Activated T-helper 1 cell treated with Interleukin-2 at 50 U/mL for 16 hours (primary cell): ENCODE measurements at regions not wholly inside any gene's neighbourhood (a gene's known extent, or its start where the extent isn't known, plus 50 kb on each side); places are given as distances from the start of the nearest gene placed in this dataset.

ENCODE experiments used
- DNase-seq: peaks from one replicate; pipeline ENCODE4 v3.0.0-alpha.2; 2020; ENCODE audit warnings: low read depth

DNA sequence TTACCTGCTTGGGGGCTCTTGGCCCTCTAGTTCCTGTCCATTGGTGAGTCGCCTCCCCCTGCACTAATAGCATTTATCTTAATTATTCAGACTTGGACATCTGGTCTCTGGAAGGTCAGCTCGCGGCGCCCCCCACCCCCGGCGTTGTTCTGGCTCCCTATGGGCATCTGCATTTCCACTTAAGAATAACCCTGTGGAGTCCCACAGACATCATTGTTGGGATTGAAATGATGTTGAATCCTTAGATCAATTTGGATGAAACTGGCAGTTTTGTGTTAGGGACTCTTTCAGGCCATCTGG is 313.8 kb upstream of the HS6ST1 start:
- DNase-seq: no peak

DNA sequence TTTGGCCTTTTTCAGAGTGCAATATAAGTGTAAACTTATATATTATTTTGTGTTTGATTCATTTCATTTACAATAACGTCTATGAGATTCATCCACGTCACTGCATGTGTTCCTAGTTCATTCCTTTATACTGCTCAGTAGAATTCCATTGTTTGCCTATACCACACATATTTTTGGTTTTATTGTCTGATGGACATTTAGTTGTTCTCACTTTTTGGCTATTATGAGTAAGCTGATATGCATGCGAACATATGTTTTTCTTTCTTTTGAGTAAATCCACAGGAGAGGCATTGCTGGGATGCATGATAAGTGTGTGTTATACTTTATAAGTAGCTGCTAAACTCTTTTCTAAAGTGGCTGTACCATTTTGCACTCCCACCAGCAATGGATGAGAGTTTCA is 314.8 kb upstream of the HS6ST1 start:
- DNase-seq: no peak

DNA sequence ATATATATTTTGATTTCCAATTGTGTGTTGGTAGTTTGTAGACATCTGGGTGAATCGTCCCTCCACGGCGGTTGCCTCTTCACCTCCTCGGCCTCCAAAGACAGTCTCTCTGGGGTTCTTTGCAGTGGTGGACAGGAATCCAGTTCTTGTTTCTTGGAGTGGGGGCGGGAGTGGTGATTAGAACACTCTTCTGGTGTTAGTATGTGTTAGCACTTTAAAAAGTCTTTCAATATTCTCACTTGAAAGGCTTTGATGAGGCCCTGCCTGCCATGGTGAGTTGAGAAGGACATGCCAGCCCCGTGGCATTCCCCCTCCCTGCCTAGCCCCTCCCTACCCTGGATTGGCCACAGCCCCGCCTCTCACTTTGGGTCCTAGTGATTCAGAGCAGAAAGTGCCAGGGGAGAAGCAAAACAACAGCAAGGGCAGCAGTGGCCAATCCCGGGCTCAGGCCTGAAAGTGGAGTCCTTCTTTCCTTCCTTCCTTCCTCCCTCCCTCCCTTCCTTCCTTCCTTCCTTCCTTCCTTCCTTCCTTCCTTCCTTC is 316.8 kb upstream of the HS6ST1 start:
- DNase-seq: no peak

DNA sequence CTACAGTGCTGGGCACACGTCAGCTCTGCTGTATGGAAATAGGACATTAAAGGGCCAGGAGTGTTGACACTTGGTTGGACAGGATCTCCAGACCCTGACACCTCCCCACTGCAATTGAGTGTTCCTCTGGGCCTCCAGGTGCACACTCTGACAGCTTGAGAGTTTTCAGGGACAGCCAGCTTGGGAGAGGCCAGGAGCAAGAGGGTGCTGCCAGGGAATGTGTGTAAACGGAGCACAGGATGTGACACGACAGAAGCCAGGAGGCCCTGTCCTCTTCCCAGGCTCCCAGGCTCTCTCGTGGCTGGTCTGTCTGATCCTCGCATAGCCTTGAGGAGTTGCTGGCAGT is 318.1 kb upstream of the HS6ST1 start:
- DNase-seq: no peak

DNA sequence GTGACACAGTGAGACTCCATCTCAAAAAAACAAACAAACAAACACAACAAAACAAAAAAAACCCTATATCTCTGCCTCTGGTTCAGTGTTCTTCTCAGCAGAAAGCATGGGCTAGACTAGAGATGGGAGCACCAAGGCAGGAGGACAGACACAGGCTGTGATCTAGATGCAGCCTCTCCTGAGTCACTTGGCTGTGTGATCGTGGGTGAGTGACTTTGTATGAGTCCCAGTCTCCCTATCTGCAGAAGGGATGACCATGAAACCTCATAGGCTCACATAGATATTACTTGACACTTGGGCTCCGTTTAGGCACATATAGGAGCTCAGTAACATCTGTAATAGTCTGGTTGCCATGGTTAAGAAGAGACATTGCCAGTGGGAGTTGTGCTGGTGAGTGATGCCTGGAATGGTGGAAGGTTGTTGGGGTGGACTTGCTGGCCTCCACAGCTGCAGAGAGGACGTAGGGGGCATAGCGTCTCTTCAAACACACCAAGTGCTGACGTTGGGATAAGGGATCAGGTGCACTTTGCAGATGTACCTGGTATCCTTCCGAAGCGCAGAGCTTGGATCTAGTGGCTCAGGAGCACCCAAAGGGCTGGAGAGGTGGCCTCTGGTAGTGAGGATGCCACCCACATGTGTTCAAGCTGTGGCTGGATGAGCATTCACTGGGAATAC is 318.9 kb upstream of the HS6ST1 start:
- no peak for DNase-seq

DNA sequence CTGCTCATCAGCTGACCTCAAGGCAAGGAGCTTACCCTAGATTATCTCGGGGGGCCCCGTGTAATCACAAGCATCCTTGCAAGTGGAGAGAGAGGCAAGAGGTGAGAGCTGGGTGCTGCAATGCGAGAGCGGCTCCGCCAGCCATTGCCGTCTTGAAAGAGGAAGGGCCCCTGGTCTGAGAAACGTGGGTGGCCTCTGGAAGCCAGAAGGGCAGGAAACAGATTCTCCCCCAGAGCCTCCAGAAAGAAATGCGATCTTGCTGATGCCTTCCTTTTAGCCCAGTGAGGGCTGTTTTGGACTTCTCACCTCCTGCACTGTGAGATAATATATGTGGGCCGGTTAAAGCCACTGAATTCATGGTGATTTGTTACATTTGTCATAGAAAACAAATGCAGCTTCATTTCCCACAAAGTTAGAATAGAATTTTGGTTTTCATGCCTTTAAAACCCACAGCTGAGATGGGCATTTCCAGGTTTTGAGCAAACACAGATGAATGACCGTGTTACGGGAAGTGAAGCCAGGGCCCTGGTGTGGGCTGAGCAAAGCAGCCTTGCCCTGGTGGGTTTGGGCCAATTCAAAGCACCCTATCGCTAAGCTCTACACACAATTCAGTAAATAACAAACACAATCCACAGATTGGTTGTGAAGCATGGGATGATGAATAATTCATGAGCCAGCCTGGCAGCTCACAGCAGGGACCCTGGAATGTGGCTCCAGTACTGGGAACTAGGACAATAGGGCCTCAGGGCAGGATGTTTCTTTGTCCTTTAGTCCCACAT is 319.9 kb upstream of the HS6ST1 start:
- no peak for DNase-seq

DNA sequence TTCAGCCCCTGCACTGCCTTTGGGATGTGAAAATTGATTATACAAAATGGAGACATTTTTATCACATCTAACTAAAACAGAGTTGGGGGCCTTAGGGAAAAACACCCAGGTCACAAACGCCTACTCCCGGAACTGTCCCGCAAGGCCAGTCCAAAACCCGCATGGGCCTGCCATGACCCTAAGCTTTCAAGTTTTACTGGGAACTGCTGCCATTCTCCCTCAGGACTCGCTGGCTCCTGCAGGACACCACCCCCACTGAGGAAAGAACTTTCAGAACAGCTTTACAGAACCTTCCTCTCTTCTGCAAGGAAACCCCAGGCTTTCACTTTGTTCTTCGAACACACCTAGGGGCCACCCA is 320.4 kb upstream of the HS6ST1 start:
- no peak for DNase-seq

DNA sequence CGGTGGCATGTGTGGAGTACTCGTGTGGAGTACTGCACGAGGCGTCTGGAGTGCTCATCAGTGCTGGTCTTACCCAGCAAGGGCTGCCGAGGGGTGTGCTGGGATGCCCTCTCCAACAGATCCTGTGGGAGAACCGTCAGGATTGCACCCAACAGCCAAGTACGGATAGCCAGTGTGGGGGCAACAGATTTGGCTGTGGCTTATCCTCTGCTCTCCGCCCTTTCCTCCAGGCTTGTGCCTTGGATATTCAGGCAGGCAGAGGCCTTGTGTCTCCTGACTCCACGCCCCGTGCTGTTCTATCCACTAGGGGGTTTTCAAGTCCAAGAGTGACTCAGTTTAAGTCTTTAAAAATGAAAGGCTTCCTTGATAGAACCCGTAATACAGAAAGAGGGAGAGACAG is 321.0 kb upstream of the HS6ST1 start:
- DNase-seq: no peak

DNA sequence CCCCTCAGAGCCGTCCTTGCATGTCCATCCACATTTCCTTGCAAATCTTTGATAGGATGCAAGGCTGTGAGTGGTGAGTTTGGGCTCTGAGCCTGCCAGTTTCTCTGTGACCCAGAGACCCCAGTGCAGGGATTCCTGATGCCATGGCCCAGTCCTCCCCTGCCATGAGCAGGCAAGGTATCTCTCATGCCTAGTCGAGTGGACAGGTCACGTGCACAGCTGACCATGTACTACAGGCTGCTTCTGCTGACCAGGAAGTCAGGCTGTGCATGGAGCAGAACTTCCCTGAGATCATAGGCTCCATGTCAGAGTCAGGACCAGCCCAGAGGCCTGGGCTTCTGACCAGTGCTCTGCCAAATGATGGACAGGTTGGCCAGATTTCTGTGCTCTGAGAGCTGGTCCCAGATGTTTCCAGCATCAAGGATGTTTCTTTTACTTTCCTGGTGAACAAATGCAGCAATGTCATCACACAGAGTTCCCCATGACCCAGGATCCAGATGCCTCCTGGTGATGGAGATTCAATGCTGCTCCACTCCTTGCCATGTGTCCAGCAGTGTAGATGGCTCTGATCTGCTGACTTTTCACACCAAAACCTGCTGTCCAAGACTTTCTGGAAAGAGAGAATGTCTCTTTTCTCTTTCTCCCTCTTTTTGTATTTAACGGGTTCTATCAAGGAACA is 321.6 kb upstream of the HS6ST1 start:
- DNase-seq: no peak

DNA sequence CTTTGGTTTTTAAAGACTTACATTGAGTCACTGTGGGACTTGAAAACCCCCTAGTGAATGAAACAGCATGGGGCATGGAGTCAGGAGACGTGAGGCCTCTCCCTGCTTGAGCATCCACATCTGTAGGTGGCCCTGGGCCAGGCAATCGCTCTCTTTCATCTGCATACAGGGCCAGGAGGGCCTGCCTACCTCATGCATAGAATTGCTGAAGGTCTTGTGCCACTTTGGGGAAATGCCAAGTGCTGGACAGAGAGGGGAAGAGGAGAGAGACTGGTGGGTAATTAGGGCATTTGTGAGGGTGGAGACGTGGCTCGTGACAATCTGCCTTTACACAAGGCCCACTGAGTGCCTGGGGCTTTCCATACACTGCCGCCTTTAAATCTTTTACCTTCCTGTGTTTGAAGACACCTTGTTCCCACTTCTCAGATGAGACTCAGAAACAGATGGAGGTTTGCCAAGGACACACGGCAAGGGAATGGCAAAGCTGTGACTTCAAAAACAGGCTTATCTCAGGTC is 322.2 kb upstream of the HS6ST1 start:
- no peak for DNase-seq

DNA sequence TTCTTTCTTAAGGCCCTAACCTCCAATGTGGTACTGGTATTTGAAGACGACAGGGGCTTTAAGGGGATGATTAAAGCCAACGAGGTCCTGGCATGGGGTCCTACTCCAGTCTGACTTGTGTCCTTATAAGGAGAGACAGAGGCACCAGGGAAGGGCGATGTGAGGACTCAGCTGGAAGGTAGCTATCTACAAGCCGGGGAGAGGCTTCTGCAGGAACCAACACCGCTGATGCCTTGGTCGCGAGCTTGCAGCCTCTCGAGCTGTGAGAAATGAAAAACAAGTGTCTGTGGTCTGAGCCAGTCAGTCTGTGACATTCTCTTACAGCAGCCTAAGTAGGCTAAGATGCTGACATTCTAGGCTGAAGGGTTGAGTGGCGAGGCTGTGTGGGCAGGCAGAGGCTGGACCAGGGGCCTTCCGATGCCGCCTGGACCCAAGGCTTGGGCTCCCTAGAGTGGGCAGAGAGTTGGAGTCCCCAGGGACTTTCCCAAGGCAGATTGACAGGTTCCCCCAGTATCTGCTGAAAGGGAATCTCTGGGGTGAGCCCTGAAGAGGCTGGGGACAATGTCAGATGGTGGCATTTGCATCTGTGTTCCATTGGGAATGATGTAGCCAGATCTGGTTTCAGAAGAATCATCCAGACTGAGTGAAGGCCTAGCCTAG is 322.9 kb upstream of the HS6ST1 start:
- no peak for DNase-seq

DNA sequence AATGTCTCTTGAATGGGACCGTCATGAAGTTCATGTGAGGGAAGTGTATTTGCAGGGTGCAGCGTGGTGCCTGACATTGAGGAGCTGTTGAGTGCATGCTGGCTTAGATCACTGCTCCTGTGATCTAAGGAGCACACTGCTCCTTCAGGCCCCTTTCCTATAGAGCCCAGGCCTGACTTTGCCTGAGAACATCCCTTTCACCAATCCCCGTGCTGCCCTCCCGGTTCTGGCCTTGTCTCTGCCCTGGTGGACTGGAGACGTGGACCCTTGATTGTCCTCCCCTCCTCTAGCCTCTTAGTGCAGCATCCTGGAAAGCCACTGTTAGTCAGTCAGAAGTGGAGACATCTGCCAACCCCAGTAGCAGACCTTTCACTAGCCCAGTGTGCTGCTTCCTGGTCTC is 323.6 kb upstream of the HS6ST1 start:
- DNase-seq: no peak

DNA sequence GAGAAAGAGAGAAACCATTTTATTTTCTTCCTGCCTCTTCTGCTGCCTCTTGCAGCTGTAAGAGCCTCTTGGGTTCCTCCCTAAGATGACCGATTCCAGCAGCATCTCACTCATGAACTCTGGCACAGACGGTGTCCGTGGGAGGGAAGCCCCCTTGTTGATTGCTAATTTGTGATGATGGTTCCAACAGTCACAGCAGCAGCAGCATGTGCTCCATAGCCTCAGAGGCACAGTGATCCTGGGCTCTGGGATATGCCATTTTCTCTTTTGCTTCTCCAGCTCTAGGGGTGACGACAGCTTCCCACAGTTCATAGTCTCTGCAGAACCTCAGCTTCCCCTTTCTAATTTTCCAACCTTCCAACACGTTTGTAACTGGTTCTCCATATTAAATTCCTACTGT is 324.2 kb upstream of the HS6ST1 start:
- DNase-seq: no peak

DNA sequence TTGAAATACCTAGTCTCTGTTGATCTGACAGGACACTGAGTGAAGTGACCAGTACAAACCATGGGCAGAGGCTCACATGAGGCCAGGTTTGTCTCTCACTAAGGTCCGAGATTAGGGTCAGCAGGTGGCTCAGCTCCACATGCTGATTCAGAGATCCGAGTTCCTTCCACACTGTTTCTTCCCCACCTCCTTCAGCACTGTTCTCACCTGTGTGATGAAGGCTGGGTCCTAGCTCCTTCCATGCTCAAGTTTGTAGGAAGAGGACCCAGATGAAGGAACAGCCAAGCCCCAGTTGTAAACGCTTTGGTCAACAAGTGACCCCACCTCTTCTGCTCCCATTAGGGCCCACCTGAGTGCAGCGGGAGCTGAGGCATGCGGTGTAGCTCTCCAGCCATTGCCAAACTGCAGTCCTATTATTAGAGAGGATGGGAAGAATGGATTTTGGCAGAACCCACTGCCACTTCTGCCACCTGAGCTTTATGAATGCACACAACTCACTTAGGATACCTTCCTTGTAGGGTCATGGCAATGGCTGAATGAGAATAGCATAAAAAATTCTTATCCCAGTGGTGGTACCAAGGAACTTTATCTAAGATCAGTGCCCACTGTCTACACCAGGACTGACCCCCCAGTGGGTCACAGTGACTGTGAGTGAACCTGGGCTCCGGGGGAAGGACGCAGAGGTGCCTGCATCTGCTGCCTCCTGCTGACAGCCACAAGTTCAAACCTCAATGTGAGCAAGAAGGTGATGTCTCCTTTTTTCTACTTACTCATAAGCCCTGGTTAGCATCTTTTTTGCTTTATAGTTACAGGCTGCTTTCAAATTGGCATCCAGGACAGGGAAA is 324.8 kb upstream of the HS6ST1 start:
- DNase-seq: no peak

DNA sequence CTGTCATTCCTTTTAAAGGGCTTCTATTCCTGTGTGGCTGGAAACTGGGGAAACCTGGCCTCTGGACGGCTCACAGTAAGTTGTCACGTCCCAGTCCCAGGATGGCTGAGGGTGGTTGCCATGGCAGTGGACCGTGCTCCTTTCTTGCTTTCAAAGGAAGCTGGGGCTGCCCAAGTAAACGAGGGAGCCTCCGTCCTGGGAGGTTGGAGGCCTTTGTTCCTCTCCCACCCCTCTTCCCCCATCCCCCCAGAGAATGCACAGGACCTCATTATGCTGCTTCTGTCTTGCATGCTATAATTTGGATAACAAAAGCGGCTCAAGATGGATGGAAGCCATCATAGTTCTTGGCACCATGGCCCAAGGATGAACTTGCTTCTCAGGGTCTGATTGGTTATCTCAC is 325.5 kb upstream of the HS6ST1 start:
- DNase-seq: no peak

DNA sequence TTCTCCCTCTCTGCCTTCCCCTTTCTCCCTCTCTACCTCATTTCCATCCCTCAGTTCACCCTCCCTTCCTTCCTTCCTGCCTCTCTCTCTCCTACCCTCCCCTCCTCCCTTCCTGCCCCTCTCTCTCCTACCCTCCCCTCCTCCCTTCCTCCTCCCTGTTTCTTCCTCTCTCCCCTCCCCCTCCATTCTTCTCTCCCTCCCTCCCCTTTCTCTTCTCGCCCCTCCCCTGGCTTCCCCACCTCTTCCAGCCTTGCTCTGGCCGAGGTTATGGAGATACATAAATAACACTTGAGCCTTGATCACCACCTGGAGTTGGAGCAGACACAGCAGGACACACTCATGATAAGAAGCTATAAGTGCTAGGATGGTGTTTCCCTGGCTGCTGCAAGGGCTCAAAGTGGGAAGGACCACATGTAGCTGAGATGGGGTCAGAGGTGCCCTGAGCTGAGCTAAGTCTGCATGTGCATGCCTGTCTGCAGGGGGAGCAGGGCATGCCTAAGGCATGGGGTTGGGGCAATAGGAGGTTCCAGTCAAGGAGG is 326.1 kb upstream of the HS6ST1 start:
- DNase-seq: no peak

DNA sequence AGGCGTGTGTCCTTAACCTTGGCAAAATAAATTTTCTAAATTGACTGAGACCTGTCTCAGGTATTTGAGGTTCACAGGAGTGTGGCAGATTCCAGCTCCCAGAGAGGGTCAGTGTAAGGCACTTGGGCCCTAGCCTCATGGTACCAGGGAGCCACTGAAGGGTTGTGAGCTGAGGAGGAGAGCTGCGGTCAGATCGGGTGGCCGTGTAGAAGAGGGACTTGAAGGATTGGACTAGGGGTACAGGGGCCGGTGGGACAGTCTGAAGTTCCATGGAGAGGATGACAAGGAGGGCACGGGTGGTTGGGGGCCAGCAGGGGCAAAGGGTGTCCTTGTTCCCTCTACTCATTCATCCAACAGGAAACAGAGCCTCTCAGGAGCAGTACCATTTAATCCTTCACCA is 327.0 kb upstream of the HS6ST1 start:
- no peak for DNase-seq

DNA sequence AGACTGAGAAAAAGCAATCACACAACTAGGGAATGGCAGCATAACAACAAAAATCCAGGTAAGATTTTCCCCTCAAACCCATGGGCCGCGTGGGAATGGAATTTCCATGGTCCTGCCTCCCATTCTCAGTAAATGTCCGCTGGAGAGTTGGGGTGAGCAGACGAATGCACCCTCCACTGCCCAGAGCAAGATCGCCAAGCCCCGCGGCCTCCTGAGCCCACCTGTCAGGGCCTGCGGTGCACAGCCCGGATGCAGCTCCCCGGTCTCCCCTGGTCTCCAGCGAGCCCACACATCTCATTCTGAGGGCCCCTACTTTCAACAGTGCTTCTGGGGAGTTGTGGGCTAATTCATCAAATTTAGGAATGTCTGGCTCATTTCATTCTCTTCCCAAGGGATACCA is 327.4 kb upstream of the HS6ST1 start:
- DNase-seq: no peak

DNA sequence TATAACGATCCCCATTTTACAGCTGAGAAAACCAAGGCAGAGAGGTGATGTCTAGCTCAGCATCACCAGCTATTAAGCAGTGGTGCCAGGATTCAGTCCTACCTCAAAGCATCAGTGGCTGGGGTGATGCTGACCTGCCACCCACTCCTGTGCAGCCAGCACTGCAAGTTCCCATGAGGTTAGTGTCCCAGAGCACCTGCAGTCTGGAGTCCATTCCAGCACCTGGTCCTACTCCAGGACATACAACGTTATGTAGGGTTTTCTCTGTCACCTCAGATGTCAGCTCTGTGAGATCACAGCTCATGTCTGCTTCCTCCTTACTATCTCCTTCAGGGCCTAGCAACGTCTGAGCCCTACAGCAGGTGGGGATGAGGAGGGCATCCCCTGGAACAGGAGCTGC is 328.0 kb upstream of the HS6ST1 start:
- DNase-seq: no peak

DNA sequence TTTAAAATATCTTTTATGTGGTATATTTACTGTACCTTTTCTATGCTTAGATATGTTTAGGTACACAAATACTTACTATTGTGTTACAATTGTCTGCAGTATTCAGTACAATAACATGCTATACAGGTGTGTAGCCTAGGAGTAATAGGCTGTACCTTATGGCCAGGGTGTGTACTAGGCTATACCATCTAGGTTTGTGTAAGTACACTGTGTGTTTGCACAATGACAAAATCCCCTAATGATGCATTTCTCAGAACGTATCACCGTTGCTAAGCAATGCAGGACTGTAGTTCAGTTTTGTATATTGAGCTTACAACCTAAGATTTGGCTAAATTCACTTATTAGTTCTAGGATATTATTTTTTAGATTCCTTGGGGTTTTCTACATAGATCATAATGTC is 332.3 kb upstream of the HS6ST1 start:
- no peak for DNase-seq

DNA sequence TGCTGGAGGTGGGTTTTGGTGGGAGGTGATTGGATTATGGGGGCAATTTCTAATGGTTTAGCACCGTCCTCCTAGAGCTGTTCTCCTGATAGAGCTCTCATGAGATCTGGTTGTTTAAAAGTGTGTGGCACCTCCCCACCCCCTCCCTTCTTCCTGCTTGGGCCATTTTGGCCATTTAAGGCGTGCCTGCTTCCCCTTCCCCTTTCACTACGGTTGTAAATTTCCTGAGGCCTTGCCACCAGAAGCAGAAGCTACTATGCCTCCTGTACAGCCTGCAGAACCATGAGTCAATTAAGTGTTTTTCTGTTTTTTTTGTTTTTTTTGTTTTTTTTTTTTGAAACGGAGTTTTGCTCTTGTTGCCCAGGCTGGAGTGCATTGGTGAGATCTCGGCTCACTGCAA is 335.7 kb upstream of the HS6ST1 start:
- no peak for DNase-seq

DNA sequence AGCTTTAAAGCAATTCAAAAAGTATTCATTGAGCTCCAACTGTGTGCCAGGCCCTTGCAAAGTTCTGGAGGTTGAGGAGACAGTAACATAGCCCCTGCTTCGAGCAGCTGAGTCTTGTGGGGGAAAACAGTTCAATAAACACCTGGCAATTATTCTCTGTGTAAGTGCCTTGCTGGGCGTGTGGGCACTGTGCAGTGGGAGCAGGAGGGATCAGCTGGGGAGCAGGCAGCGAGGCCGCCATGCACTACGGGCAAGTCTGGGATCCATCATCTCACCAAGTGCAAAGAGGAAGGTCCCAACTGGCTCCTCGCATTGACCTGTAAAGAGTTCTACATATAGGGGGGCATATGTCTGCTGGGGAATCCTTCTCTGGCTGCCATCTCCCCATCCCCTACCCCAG is 342.2 kb upstream of the HS6ST1 start:
- no peak for DNase-seq
